GM12864 (cell line): ENCODE measurements at regions not wholly inside any gene's neighbourhood (a gene's known extent, or its start where the extent isn't known, plus 50 kb on each side); places are given as distances from the start of the nearest gene placed in this dataset.

ENCODE experiments used
- DNase-seq: peaks from one replicate; pipeline ENCODE4 v3.0.0-alpha.2; 2011; ENCODE audit warnings: low read depth
- H3K4me3 ChIP-seq: 2 replicates; pipeline ENCODE4 v1.5.1; 2011; ENCODE audit warnings: mild to moderate bottlenecking, low read depth, low read length, control low read depth
- CTCF ChIP-seq: IDR thresholded peaks from 2 replicates; pipeline ENCODE4 v1.5.1; 2011; ENCODE audit warnings: low read depth, mild to moderate bottlenecking, moderate library complexity, low read length, control low read depth, inconsistent platforms; ENCODE audit errors: missing control alignments

- no peak for TF ChIP-seq CTCF
- DNase-seq: no peak
- H3K4me3 ChIP-seq: no peak overlapping the region
Observed at GRCh38 chr14:85445151-85445795, 84.7 kb upstream of the FLRT2 start.

GRCh38 chr14:85447883-85448282, 82.1 kb upstream of the FLRT2 start:
- DNase-seq: no peak
- H3K4me3 ChIP-seq: no peak overlapping the region
- no peak for TF ChIP-seq CTCF

- TF ChIP-seq CTCF: no peak
- DNase-seq: no peak
- no peak overlapping the region for H3K4me3 ChIP-seq
Observed at GRCh38 chr14:85451421-85451820, 78.5 kb upstream of the FLRT2 start.

GRCh38 chr14:85453401-85454225, 76.3 kb upstream of the FLRT2 start:
- H3K4me3 ChIP-seq: no peak overlapping the region
- no peak for TF ChIP-seq CTCF
- no peak for DNase-seq

GRCh38 chr14:85454226-85454813, 75.6 kb upstream of the FLRT2 start:
- no peak overlapping the region for H3K4me3 ChIP-seq
- no peak for TF ChIP-seq CTCF
- DNase-seq: no peak

- no peak for DNase-seq
- no peak overlapping the region for H3K4me3 ChIP-seq
- no peak for TF ChIP-seq CTCF
Observed at GRCh38 chr14:85459361-85460000, 70.5 kb upstream of the FLRT2 start.
